HuH-7 (cell line): ENCODE measurements at regions not wholly inside any gene's neighbourhood (a gene's known extent, or its start where the extent isn't known, plus 50 kb on each side); places are given as distances from the start of the nearest gene placed in this dataset.
"Not testable (repeated sequence)": the region's sequence is repeated elsewhere in the genome, so short reads cannot be mapped to it uniquely, and the experiment has no call there.

Source experiments
- DNase-seq: peaks from one replicate; pipeline ENCODE4 v3.0.0; 2011; ENCODE audit warnings: low spot score

DNA sequence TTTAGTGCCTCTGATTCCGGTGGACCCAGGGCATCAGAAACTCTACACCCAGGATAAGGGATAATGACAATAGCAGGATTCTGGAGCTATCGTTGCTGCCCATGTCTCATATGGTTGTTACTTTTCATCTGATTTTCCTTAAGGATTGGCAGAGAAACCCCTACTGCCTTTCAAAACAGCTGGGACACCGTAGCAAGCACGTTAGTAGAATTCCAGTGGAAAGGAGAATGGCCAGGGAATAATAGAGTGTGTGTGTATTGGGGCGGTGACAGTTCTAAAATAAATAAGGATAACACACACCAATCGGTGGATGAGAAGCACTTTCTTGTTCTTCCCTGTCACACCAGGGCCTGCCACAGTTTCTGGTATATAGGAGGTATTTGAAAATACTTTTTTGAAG lies 251.8 kb downstream of the HAPSTR1 start:
- DNase-seq = no peak

- no peak for DNase-seq
Measured at GRCh38 chr16:9344508-9344907, 253.1 kb downstream of the HAPSTR1 start.

DNA sequence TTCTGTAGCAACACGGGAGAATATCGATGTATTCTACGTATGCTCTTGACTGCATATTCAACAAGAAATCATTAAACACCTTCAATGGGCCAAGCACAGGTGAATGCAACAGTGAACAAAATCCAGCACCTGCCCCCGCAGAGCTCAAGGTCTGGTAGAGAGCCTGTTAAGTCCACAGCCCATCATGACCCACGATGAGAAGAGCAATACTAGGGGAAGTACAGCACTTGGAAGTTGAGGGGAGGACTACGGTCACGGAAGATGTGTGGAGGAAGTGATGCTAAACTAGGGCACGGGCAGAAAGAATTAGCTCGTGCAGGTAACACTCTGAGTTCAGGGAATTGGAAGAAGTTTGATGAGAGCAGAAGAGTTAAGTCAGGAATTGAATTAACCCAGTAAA lies 253.6 kb downstream of the HAPSTR1 start:
- no peak for DNase-seq

GRCh38 chr16:9345880-9346279 lies 254.4 kb downstream of the HAPSTR1 start:
- DNase-seq = no peak

- DNase-seq = no peak
Measured at GRCh38 chr16:9348912-9349311, 257.5 kb downstream of the HAPSTR1 start.

GRCh38 chr16:9349373-9349960 lies 258.0 kb downstream of the HAPSTR1 start:
- DNase-seq = not testable (repeated sequence)

GRCh38 chr16:9350119-9350799 lies 258.8 kb downstream of the HAPSTR1 start:
- not testable (repeated sequence) for DNase-seq

DNA sequence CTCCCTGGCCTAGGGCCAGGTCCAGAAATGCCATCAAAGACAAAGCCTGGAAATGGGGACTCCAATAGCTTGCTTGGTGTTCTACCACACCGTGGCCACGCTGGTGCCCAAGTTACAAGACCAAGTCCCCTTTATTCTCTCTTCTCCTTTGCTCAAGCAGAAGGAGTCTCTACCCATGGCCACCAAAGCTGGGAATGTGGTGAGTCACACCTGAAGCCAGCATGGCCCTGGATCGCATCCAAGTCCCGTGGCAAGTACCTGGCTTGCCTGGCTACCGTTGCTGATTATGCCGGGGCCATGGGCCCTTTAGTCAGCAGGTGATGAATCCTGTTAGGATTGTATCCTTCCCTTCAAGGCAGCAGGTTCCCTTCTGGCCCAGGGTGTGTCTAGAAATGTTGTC lies 260.0 kb downstream of the HAPSTR1 start:
- no peak for DNase-seq

GRCh38 chr16:9351841-9352434 lies 260.5 kb downstream of the HAPSTR1 start:
- no peak for DNase-seq

- no peak for DNase-seq
Measured at GRCh38 chr16:9357829-9358228, 266.4 kb downstream of the HAPSTR1 start.

DNA sequence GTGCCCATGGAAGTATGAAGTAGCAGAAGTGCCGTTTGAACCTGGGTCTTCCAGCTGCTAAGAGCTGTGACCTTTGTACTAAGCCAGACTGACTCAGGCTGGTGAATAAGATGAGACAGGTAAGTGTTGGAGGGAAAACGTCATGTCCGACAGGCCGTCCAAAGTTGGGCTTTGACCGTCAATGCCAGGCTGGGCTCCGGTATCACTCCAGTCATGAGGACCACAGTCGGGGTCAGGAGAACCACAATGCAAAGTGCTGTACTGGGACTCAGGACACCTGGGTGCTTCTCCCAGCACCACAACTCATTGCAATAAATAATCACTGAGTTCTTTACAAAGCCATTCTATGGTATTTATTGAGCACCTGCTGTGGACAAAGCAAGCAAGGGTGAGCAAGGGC lies 268.6 kb downstream of the HAPSTR1 start:
- no peak for DNase-seq

DNA sequence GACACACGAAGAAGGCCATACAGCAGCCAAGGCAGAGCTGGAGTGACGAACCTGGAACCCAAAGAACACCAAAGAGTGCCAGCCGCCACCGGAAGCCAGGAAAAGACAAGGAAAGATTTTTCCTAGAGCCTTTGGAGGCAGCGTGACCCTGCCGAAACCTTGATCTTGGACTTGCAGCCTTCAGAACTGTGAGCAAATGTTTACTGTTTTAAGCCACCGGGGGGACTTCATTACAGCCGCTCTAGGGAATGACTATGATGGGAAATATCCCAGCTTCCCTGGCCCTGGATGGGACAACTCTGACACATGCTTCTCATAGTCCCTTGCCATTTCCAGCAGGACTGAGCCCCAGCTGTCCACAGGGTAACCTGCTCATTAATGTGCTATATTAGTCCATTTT lies 270.6 kb downstream of the HAPSTR1 start:
- no peak for DNase-seq

DNA sequence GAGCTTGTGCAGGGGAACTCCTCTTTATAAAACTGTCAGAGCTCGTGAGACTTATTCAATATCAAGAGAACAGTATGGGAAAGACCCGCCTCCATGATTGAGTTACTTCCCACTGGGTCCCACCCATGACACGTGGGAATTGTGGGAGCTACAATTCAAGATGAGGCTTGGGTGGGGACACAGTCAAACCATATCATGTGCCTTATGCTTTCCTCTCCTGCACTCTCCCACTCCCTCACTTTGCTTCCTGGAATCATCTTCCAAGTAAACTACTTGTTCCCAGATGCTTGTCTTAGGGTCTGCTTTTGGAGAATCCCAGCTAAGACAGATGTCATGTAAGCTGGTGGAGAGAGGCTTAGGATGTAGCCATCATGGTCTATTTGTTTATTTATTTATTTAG lies 271.2 kb downstream of the HAPSTR1 start:
- DNase-seq = no peak

- no peak for DNase-seq
Measured at GRCh38 chr16:9363520-9363919, 272.1 kb downstream of the HAPSTR1 start.

- no peak for DNase-seq
Measured at GRCh38 chr16:9364721-9365369, 273.4 kb downstream of the HAPSTR1 start.

DNA sequence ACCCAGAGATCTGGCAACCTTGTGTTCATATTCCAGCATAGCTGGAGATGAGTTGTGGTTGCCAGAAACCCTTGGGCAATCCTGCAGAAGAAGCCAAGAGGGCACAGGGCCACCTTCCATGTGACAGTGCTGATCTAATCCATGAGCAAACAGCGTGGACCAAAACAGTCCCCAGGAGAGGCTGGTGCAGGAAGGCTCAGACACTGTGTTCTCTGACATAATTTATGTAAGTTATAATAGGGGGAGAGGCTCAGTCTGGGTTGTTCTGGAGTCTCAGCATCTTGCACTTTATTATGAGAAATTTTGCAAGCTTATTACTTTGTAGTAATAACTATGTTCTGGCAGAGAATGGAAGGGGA lies 273.9 kb downstream of the HAPSTR1 start:
- peak; percentile 15 for DNase-seq

- no peak for DNase-seq
Measured at GRCh38 chr16:9366048-9366969, 274.9 kb downstream of the HAPSTR1 start.

GRCh38 chr16:9370061-9370491 lies 278.6 kb downstream of the HAPSTR1 start:
- no peak for DNase-seq

DNA sequence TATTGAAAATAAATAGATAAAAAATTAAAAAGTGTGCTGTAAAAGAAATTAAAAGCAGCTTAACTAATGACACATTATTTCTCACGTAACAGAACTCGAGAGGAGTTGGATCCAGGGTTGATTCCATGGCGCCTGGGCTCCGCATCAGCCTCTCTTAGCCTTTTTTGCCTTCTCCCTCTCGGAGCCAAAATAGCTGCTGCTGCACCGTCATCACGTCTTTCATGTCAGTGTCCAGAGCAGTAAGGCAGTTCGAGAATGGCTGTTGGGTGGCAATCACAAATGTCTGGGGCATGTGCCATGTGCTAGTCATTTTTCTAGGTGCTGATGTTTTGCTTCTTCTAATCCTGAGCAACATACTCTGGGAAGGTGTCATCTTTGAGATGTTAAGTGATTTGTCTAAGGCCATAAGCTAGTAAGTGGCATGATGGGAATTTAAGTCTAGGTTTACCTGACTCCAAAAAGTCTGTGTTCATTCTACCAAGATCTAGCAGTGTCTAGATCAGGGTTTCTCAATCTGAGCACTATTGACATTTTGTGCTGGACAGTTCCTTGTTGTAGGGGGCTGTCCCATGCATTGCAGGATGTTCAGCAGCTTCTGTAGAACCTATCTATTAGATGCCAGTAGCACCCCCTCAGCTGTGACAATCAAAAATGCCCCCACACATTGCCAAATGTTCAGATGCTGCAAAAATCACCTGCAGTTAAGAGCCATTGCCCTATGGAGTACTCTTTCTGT lies 280.4 kb downstream of the HAPSTR1 start:
- DNase-seq = no peak

- no peak for DNase-seq
Measured at GRCh38 chr16:9372934-9373890, 281.8 kb downstream of the HAPSTR1 start.
